HL-60 (cell line): ENCODE measurements at regions not wholly inside any gene's neighbourhood (a gene's known extent, or its start where the extent isn't known, plus 50 kb on each side); places are given as distances from the start of the nearest gene placed in this dataset.

Experiments used
- DNase-seq, 2 experiments: peaks; one replicate each; pipeline ENCODE4 v3.0.0-alpha.2; 2010 to 2020; ENCODE audit warnings: low read depth in 1 of 2, low spot score in 1 of 2
- H3K27ac ChIP-seq: fragments of 250-450 bp; sonication (Bioruptor Pico); replicated peaks from 2 replicates; pipeline ENCODE4 v1.5.1; 2020; ENCODE audit warnings: mild to moderate bottlenecking, moderate library complexity
- H3K27me3 ChIP-seq: fragments of 250-450 bp; sonication (Bioruptor Pico); 2 replicates; pipeline ENCODE4 v1.5.1; 2021; ENCODE audit warnings: mild to moderate bottlenecking, moderate library complexity; ENCODE audit not compliant: insufficient read depth, poor library complexity, severe bottlenecking
- H3K4me3 ChIP-seq: replicated peaks from 2 replicates; pipeline ENCODE4 v1.5.1; 2011; ENCODE audit warnings: mild to moderate bottlenecking, control low read depth, low read length; ENCODE audit not compliant: insufficient read depth
- CTCF ChIP-seq: IDR thresholded peaks from one replicate; pipeline ENCODE4 v1.5.1; 2011; ENCODE audit warnings: low read length, control low read depth, inconsistent platforms; ENCODE audit not compliant: insufficient read depth
- GABPA ChIP-seq: IDR thresholded peaks from 2 replicates; pipeline ENCODE4 v1.6.1; 2012; ENCODE audit warnings: low read depth
- POLR2AphosphoS5 ChIP-seq: IDR thresholded peaks from 2 replicates; pipeline ENCODE4 v1.6.1; 2012; ENCODE audit warnings: low read depth
- SPI1 ChIP-seq: IDR thresholded peaks from 2 replicates; pipeline ENCODE4 v1.6.1; 2012; ENCODE audit warnings: low read depth, mild to moderate bottlenecking, borderline replicate concordance
- TF ChIP-seq, protein P1 (sequence below): IDR thresholded peaks from 2 replicates; pipeline ENCODE4 v1.6.1; 2012; ENCODE audit warnings: low read depth; ENCODE audit not compliant: insufficient replicate concordance

DNA sequence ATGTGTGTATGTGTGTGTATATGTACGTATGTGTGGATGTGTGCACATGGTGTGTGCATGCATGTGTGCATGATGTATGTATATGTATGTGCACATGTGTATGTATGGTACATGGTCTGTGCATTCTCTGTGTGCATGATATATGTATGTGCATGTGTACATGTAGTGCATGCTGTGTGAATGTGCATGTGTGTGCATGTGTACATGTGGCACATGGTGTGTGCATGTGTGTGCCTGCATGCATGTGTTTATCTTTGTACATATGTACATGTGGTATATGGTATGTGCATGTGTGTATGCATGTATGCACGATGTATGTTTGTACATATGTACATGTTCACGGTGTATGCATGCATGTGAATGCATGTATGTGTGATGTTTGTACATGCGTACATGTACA is 383.7 kb downstream of the TYW1 start:
- no peak for DNase-seq
- no peak for TF ChIP-seq GABPA
- TF ChIP-seq, protein P1, sequence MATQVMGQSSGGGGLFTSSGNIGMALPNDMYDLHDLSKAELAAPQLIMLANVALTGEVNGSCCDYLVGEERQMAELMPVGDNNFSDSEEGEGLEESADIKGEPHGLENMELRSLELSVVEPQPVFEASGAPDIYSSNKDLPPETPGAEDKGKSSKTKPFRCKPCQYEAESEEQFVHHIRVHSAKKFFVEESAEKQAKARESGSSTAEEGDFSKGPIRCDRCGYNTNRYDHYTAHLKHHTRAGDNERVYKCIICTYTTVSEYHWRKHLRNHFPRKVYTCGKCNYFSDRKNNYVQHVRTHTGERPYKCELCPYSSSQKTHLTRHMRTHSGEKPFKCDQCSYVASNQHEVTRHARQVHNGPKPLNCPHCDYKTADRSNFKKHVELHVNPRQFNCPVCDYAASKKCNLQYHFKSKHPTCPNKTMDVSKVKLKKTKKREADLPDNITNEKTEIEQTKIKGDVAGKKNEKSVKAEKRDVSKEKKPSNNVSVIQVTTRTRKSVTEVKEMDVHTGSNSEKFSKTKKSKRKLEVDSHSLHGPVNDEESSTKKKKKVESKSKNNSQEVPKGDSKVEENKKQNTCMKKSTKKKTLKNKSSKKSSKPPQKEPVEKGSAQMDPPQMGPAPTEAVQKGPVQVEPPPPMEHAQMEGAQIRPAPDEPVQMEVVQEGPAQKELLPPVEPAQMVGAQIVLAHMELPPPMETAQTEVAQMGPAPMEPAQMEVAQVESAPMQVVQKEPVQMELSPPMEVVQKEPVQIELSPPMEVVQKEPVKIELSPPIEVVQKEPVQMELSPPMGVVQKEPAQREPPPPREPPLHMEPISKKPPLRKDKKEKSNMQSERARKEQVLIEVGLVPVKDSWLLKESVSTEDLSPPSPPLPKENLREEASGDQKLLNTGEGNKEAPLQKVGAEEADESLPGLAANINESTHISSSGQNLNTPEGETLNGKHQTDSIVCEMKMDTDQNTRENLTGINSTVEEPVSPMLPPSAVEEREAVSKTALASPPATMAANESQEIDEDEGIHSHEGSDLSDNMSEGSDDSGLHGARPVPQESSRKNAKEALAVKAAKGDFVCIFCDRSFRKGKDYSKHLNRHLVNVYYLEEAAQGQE, result no peak
- Histone ChIP-seq H3K27me3 (no peaks in the 10 kb centered on the region), H3K27ac (no peak overlapping the region), H3K4me3 (no peak overlapping the region)

- TF ChIP-seq, protein P1, result no peak
- TF ChIP-seq POLR2AphosphoS5, result no peak
- TF ChIP-seq CTCF, result no peak
- TF ChIP-seq GABPA, result no peak
- no peak for TF ChIP-seq SPI1
- Histone ChIP-seq H3K27ac (no peak overlapping the region), H3K4me3 (no peak overlapping the region), H3K27me3 (no peaks in the 10 kb centered on the region)
- DNase-seq, result no peak
Measured at GRCh38 chr7:67380858-67381257, 384.2 kb downstream of the TYW1 start.

- TF ChIP-seq POLR2AphosphoS5 (no peak), SPI1 (peak; percentile 48), CTCF (no peak), GABPA (no peak)
- TF ChIP-seq, protein P1, result no peak
- Histone ChIP-seq H3K4me3 (no peak overlapping the region), H3K27ac (no peak overlapping the region), H3K27me3 (no peaks in the 10 kb centered on the region)
- no peak for DNase-seq
Measured at GRCh38 chr7:67387851-67388250, 391.2 kb downstream of the TYW1 start.

GRCh38 chr7:67391168-67391567 is 394.5 kb downstream of the TYW1 start:
- DNase-seq, result no peak
- no peak for TF ChIP-seq GABPA
- TF ChIP-seq, protein P1, result no peak
- no peak for TF ChIP-seq POLR2AphosphoS5
- TF ChIP-seq SPI1, result no peak
- no peak for TF ChIP-seq CTCF
- H3K27me3 ChIP-seq, result no peaks in the 10 kb centered on the region
- no peak overlapping the region for H3K27ac ChIP-seq
- H3K4me3 ChIP-seq, result no peak overlapping the region
